ENCODE measurements at regions not wholly inside any gene's neighbourhood (a gene's known extent, or its start where the extent isn't known, plus 50 kb on each side); places are given as distances from the start of the nearest gene placed in this dataset.

GRCh38 chr1:192461684-192462083, 113.9 kb upstream of the RGS1 start:
- DNase-seq (ENCODE audit: low read depth, low spot score), result no peak
- no peak overlapping the region for H2AFZ ChIP-seq (ENCODE audit: low read depth, low read length)
- no peak overlapping the region for H3K4me3 ChIP-seq (replicated peaks in 1 of 3; ENCODE audit: insufficient read depth in 1 of 3, low read depth in 1 of 3, low read length in 3 of 3)
- no peaks in the 10 kb centered on the region for H3K36me3 ChIP-seq (ENCODE audit: control insufficient read depth in 2 of 2, extremely low read depth in 1 of 2, insufficient read depth in 2 of 2, low read length in 2 of 2)
- dilution Hi-C loops (cut with MboI; ENCODE audit: extremely low pct_ligation_motif_present, low sequenced_read_pairs), result no loop called here
- BruUV-seq (replicated peaks), result no TSS peak
- H3K9me3 ChIP-seq (replicated peaks; ENCODE audit: control insufficient read depth, insufficient read depth, low read length), result no peaks in the 10 kb centered on the region
- no peak overlapping the region for H3K4me2 ChIP-seq (ENCODE audit: insufficient read depth, low read length)
- ChIA-PET POLR2A (no interaction called here), CTCF (interaction anchor here (1.5 kb wide), 1 partner anchor 12 kb away, joined by 4 read pairs; no protein-coding TSS in a partner anchor)
- H3K9ac ChIP-seq (replicated peaks; ENCODE audit: extremely low read depth, insufficient read depth, low read length), result no peak overlapping the region
- no peak overlapping the region for H3K27ac ChIP-seq (ENCODE audit: insufficient read depth, low read depth, low read length)
- FAIRE-seq, result no peak
- TF ChIP-seq POLR2A (IDR thresholded peaks at IDR 0.05; ENCODE audit: low read depth, low read length) (no peak), POLR2AphosphoS5 (IDR thresholded peaks at IDR 0.05; ENCODE audit: insufficient read depth, low read depth, low read length) (no peak), FOS (IDR thresholded peaks at IDR 0.05; ENCODE audit: borderline replicate concordance, insufficient read depth, low read length) (no peak), MYC (IDR thresholded peaks at IDR 0.05; ENCODE audit: low read depth, low read length) (no peak), MAX (IDR thresholded peaks at IDR 0.05; ENCODE audit: insufficient read depth, insufficient read length) (no peak)
- no peaks in the 10 kb centered on the region for H3K27me3 ChIP-seq (ENCODE audit: control insufficient read depth in 2 of 2, insufficient read depth in 2 of 2, low read length in 2 of 2)
- H3K4me1 ChIP-seq (ENCODE audit: control insufficient read depth, extremely low read depth, insufficient read depth, low read length), result no peaks in the 10 kb centered on the region
- intact Hi-C loops (cut with micrococcal nuclease), result no loop called here
- no peaks in the 10 kb centered on the region for H3K9me1 ChIP-seq (replicated peaks; ENCODE audit: control insufficient read depth, extremely low read depth, insufficient read depth, low read length)
- no peaks in the 10 kb centered on the region for H4K20me1 ChIP-seq (replicated peaks; ENCODE audit: control insufficient read depth, extremely low read depth, insufficient read depth, low read length)
- no peaks in the 10 kb centered on the region for H3K79me2 ChIP-seq (ENCODE audit: control insufficient read depth, insufficient read depth, low read length)

- H3K9ac ChIP-seq (replicated peaks; ENCODE audit: extremely low read depth, insufficient read depth, low read length), result no peak overlapping the region
- no peak for DNase-seq (ENCODE audit: low read depth, low spot score)
- no peaks in the 10 kb centered on the region for H3K9me1 ChIP-seq (replicated peaks; ENCODE audit: control insufficient read depth, extremely low read depth, insufficient read depth, low read length)
- no peaks in the 10 kb centered on the region for H3K27me3 ChIP-seq (ENCODE audit: control insufficient read depth in 2 of 2, insufficient read depth in 2 of 2, low read length in 2 of 2)
- TF ChIP-seq POLR2AphosphoS5 (IDR thresholded peaks at IDR 0.05; ENCODE audit: insufficient read depth, low read depth, low read length), result no peak
- TF ChIP-seq POLR2A (IDR thresholded peaks at IDR 0.05; ENCODE audit: low read depth, low read length), result no peak
- TF ChIP-seq GATA2 (IDR thresholded peaks at IDR 0.05; ENCODE audit: insufficient read depth, insufficient read length, low read depth, low read length), result no peak
- no peak for TF ChIP-seq EZH2 (IDR thresholded peaks at IDR 0.05; ENCODE audit: borderline replicate concordance, low read depth, low read length, severe bottlenecking)
- TF ChIP-seq, protein P1, sequence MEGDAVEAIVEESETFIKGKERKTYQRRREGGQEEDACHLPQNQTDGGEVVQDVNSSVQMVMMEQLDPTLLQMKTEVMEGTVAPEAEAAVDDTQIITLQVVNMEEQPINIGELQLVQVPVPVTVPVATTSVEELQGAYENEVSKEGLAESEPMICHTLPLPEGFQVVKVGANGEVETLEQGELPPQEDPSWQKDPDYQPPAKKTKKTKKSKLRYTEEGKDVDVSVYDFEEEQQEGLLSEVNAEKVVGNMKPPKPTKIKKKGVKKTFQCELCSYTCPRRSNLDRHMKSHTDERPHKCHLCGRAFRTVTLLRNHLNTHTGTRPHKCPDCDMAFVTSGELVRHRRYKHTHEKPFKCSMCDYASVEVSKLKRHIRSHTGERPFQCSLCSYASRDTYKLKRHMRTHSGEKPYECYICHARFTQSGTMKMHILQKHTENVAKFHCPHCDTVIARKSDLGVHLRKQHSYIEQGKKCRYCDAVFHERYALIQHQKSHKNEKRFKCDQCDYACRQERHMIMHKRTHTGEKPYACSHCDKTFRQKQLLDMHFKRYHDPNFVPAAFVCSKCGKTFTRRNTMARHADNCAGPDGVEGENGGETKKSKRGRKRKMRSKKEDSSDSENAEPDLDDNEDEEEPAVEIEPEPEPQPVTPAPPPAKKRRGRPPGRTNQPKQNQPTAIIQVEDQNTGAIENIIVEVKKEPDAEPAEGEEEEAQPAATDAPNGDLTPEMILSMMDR (IDR thresholded peaks at IDR 0.05; ENCODE audit: extremely low read depth in 1 of 2, insufficient read depth in 1 of 2, low read depth in 1 of 2, low read length in 2 of 2), result no peak
- TF ChIP-seq FOS (IDR thresholded peaks at IDR 0.05; ENCODE audit: borderline replicate concordance, insufficient read depth, low read length), result no peak
- TF ChIP-seq JUN (IDR thresholded peaks at IDR 0.05; ENCODE audit: borderline replicate concordance, insufficient read depth, insufficient read length, low read depth), result no peak
- TF ChIP-seq MYC (IDR thresholded peaks at IDR 0.05; ENCODE audit: low read depth, low read length), result no peak
- TF ChIP-seq MAX (IDR thresholded peaks at IDR 0.05; ENCODE audit: insufficient read depth, insufficient read length), result no peak
- H3K9me3 ChIP-seq (replicated peaks; ENCODE audit: control insufficient read depth, insufficient read depth, low read length), result no peaks in the 10 kb centered on the region
- H2AFZ ChIP-seq (ENCODE audit: low read depth, low read length), result no peak overlapping the region
- ChIA-PET CTCF (interaction anchor here (1.1 kb wide), 1 partner anchor 10 kb away, joined by 3 read pairs; no protein-coding TSS in a partner anchor), POLR2A (no interaction called here)
- no peak overlapping the region for H3K27ac ChIP-seq (ENCODE audit: insufficient read depth, low read depth, low read length)
- H3K4me3 ChIP-seq (replicated peaks in 1 of 3; ENCODE audit: insufficient read depth in 1 of 3, low read depth in 1 of 3, low read length in 3 of 3), result no peak overlapping the region
- intact Hi-C loops (cut with micrococcal nuclease) (no loop called here), dilution Hi-C loops (cut with MboI; ENCODE audit: extremely low pct_ligation_motif_present, low sequenced_read_pairs) (no loop called here)
- no TSS peak for BruUV-seq (replicated peaks)
- no peak for FAIRE-seq
- H3K36me3 ChIP-seq (ENCODE audit: control insufficient read depth in 2 of 2, extremely low read depth in 1 of 2, insufficient read depth in 2 of 2, low read length in 2 of 2), result no peaks in the 10 kb centered on the region
- H3K79me2 ChIP-seq (ENCODE audit: control insufficient read depth, insufficient read depth, low read length), result no peaks in the 10 kb centered on the region
- no peaks in the 10 kb centered on the region for H3K4me1 ChIP-seq (ENCODE audit: control insufficient read depth, extremely low read depth, insufficient read depth, low read length)
- no peak overlapping the region for H3K4me2 ChIP-seq (ENCODE audit: insufficient read depth, low read length)
- H4K20me1 ChIP-seq (replicated peaks; ENCODE audit: control insufficient read depth, extremely low read depth, insufficient read depth, low read length), result no peaks in the 10 kb centered on the region
Observed at GRCh38 chr1:192462616-192463015, 113.0 kb upstream of the RGS1 start.

Measured in endothelial cell of umbilical vein (primary cell).